ENCODE measurements at regions not wholly inside any gene's neighbourhood (a gene's known extent, or its start where the extent isn't known, plus 50 kb on each side); places are given as distances from the start of the nearest gene placed in this dataset.

- no peak for TF ChIP-seq POLR2A (IDR thresholded peaks at IDR 0.05; ENCODE audit: low read depth, low read length)
- TF ChIP-seq POLR2AphosphoS5 (IDR thresholded peaks at IDR 0.05; ENCODE audit: insufficient read depth, low read depth, low read length): no peak
- no peak for TF ChIP-seq CTCF (IDR thresholded peaks at IDR 0.05; ENCODE audit: extremely low read depth in 1 of 2, insufficient read depth in 1 of 2, low read depth in 1 of 2, low read length in 2 of 2)
- no peak for TF ChIP-seq MAX (IDR thresholded peaks at IDR 0.05; ENCODE audit: insufficient read depth, insufficient read length)
- no peak for TF ChIP-seq FOS (IDR thresholded peaks at IDR 0.05; ENCODE audit: borderline replicate concordance, insufficient read depth, low read length)
- no peak for TF ChIP-seq MYC (IDR thresholded peaks at IDR 0.05; ENCODE audit: low read depth, low read length)
- TF ChIP-seq JUN (IDR thresholded peaks at IDR 0.05; ENCODE audit: borderline replicate concordance, insufficient read depth, insufficient read length, low read depth): no peak
Measured at GRCh38 chr4:105022811-105023667, 123.6 kb upstream of the TET2 start.

All from endothelial cell of umbilical vein (primary cell).